ENCODE measurements at regions not wholly inside any gene's neighbourhood (a gene's known extent, or its start where the extent isn't known, plus 50 kb on each side); places are given as distances from the start of the nearest gene placed in this dataset.
A peak's percentile ranks its signal among the peaks of the same experiment; 100 is the strongest.

DNA sequence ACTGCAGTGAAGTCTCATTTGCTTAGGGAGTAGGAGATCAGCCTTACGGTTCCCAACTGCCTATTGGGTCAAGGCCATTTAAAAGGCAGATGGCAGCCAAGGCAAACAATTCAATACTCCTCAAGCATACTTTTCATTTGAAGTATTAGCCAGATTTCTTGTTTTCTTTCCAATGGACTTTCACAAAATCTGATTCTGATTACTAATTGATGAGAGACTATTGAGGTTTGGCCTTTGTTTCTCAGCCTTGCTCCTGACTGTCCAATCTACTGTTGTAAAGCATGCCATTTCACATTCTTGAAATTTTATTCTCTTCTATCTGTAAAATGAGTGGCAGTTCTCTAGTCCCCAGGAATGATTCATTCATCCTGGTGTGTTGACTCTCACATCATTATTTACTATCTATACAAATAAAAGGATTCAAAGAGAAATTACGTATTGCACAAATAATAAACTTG lies 166.2 kb upstream of the TGFBR2 start:
- Histone ChIP-seq H3K27me3 (replicated peaks; ENCODE audit: control insufficient read depth, insufficient read depth, low read length) (no peaks in the 10 kb centered on the region), H3K9me3 (no peaks in the 10 kb centered on the region), H3K4me1 (peaks cover 16% of the 10 kb centered on the region), H3K36me3 (ENCODE audit: control insufficient read depth, insufficient read depth, low read length) (no peaks in the 10 kb centered on the region), H3K4me3 (ENCODE audit: low read depth, low read length) (no peak overlapping the region)
- H3K4me1 Mint-ChIP-seq (ENCODE audit: low read depth, unreplicated experiment) = peaks cover 21% of the 10 kb centered on the region
- no peaks in the 10 kb centered on the region for H3K36me3 Mint-ChIP-seq (ENCODE audit: insufficient read depth, unreplicated experiment)
- TF ChIP-seq, protein P1, sequence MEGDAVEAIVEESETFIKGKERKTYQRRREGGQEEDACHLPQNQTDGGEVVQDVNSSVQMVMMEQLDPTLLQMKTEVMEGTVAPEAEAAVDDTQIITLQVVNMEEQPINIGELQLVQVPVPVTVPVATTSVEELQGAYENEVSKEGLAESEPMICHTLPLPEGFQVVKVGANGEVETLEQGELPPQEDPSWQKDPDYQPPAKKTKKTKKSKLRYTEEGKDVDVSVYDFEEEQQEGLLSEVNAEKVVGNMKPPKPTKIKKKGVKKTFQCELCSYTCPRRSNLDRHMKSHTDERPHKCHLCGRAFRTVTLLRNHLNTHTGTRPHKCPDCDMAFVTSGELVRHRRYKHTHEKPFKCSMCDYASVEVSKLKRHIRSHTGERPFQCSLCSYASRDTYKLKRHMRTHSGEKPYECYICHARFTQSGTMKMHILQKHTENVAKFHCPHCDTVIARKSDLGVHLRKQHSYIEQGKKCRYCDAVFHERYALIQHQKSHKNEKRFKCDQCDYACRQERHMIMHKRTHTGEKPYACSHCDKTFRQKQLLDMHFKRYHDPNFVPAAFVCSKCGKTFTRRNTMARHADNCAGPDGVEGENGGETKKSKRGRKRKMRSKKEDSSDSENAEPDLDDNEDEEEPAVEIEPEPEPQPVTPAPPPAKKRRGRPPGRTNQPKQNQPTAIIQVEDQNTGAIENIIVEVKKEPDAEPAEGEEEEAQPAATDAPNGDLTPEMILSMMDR (IDR thresholded peaks at IDR 0.05; ENCODE audit: insufficient read depth in 1 of 2, low read depth in 1 of 2, low read length in 1 of 2, severe bottlenecking in 1 of 2, unreplicated experiment in 1 of 2) = no peak
- no peak overlapping the region for H3K4me3 Mint-ChIP-seq (ENCODE audit: unreplicated experiment)
- H3K9me3 Mint-ChIP-seq (ENCODE audit: unreplicated experiment) = peaks cover 15% of the 10 kb centered on the region
- no TSS peak for BruUV-seq (replicated peaks)
- H3K27ac Mint-ChIP-seq (ENCODE audit: unreplicated experiment) = no peak overlapping the region
- DNase-seq = peak in 1 of 2 experiments; percentile 15
- intact Hi-C loops (cut with micrococcal nuclease; ENCODE audit: unreplicated experiment) = loop anchor here (1.0 to 10.0 kb wide), 3 partner anchors 181 to 252 kb away; no protein-coding TSS in a partner anchor
- no peaks in the 10 kb centered on the region for H3K27me3 Mint-ChIP-seq (ENCODE audit: insufficient read depth, unreplicated experiment)
- CTCF ChIA-PET = no interaction called here
- POLR2A ChIA-PET = no interaction called here

DNA sequence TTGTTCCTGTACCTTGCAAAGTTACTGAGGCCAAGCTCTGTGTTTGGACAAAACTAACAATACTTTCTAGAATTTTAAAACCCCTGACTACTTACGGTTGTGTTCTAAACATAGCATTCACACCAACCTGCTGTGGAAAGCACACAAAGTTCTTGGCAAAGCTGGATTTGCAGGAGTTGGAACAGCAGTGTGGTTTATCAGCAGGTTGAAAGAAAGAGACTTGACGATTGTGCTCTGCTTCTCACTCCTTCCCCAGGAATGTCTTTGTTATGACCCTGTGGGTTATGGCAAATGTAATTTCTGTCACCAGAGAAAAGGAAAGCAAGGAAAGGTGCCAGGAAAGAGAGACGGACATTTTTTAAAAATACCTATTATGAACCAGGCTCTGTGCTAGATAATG lies 165.5 kb upstream of the TGFBR2 start:
- no peak overlapping the region for H3K4me3 Mint-ChIP-seq (ENCODE audit: unreplicated experiment)
- no TSS peak for BruUV-seq (replicated peaks)

DNA sequence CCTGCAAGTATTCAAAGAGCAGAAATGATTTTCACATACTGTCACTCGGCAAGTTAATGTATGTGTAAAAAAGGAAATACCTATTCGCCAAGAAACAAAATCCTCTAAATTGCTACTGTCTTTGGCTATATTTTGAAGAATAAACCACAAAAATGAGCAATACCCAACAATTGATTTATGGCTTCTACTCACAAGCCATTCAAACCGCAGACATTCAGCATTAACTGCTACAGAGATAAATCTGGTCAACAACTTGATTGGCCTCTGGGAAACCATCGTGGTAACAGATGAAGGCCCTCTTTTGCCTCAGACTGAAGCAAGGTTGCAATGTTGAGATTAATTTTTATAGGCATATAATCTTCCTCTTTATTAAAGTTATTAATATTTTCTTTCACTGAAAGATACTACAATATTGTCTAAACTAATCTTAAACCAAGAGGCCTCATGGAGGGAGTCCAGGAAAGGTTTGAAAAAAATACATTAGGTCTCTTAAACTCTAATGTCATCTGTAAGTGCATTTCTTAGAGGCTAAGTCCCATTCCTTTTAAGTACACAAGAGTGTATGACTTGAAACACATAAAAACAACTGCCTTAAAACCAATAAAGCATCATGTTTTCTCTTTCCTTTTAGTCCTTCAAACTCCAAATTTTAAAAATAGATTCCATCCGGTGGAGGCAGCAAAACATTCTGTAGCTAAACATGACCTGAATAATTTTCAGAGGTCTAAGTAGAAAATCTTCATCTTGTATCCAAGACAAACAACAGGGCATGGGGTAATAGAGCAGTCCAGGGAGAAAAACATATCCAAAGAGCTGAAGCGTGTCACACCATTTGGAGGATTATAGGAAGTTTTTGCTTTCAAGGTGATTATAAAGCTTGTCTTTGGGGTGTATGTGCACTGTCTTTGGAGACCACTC lies 162.4 kb upstream of the TGFBR2 start:
- Histone ChIP-seq H3K27me3 (replicated peaks; ENCODE audit: control insufficient read depth, insufficient read depth, low read length) (no peaks in the 10 kb centered on the region), H3K36me3 (ENCODE audit: control insufficient read depth, insufficient read depth, low read length) (no peaks in the 10 kb centered on the region), H3K9me3 (no peaks in the 10 kb centered on the region), H3K4me3 (ENCODE audit: low read depth, low read length) (no peak overlapping the region), H3K4me1 (peaks cover 16% of the 10 kb centered on the region)
- DNase-seq = no peak
- no peak overlapping the region for H3K4me3 Mint-ChIP-seq (ENCODE audit: unreplicated experiment)
- POLR2A ChIA-PET = no interaction called here
- no TSS peak for BruUV-seq (replicated peaks)
- CTCF ChIA-PET = no interaction called here
- intact Hi-C loops (cut with micrococcal nuclease; ENCODE audit: unreplicated experiment) = loop anchor here (5.0 to 10.0 kb wide), 2 partner anchors 181 to 248 kb away; no protein-coding TSS in a partner anchor
- peaks cover 17% of the 10 kb centered on the region for H3K4me1 Mint-ChIP-seq (ENCODE audit: low read depth, unreplicated experiment)
- TF ChIP-seq, protein P1 (IDR thresholded peaks at IDR 0.05; ENCODE audit: insufficient read depth in 1 of 2, low read depth in 1 of 2, low read length in 1 of 2, severe bottlenecking in 1 of 2, unreplicated experiment in 1 of 2) = no peak
- H3K9me3 Mint-ChIP-seq (ENCODE audit: unreplicated experiment) = peaks cover 15% of the 10 kb centered on the region
- no peaks in the 10 kb centered on the region for H3K36me3 Mint-ChIP-seq (ENCODE audit: insufficient read depth, unreplicated experiment)
- H3K27ac Mint-ChIP-seq (ENCODE audit: unreplicated experiment) = no peak overlapping the region
- H3K27me3 Mint-ChIP-seq (ENCODE audit: insufficient read depth, unreplicated experiment) = no peaks in the 10 kb centered on the region

More for the DNA sequence above, 165.5 kb upstream of the TGFBR2 start:
- H3K36me3 Mint-ChIP-seq (ENCODE audit: insufficient read depth, unreplicated experiment) = no peaks in the 10 kb centered on the region
- Histone ChIP-seq H3K9me3 (no peaks in the 10 kb centered on the region), H3K27me3 (replicated peaks; ENCODE audit: control insufficient read depth, insufficient read depth, low read length) (no peaks in the 10 kb centered on the region), H3K36me3 (ENCODE audit: control insufficient read depth, insufficient read depth, low read length) (no peaks in the 10 kb centered on the region), H3K4me1 (peaks cover 16% of the 10 kb centered on the region), H3K4me3 (ENCODE audit: low read depth, low read length) (no peak overlapping the region)
- DNase-seq = no peak
- no peaks in the 10 kb centered on the region for H3K27me3 Mint-ChIP-seq (ENCODE audit: insufficient read depth, unreplicated experiment)
- CTCF ChIA-PET = no interaction called here
- TF ChIP-seq, protein P1 (IDR thresholded peaks at IDR 0.05; ENCODE audit: insufficient read depth in 1 of 2, low read depth in 1 of 2, low read length in 1 of 2, severe bottlenecking in 1 of 2, unreplicated experiment in 1 of 2) = no peak
- H3K27ac Mint-ChIP-seq (ENCODE audit: unreplicated experiment) = peak overlapping the region; percentile 56
- intact Hi-C loops (cut with micrococcal nuclease; ENCODE audit: unreplicated experiment) = loop anchor here (1.0 to 10.0 kb wide), 3 partner anchors 182 to 251 kb away; no protein-coding TSS in a partner anchor
- POLR2A ChIA-PET = no interaction called here
- peaks cover 21% of the 10 kb centered on the region for H3K4me1 Mint-ChIP-seq (ENCODE audit: low read depth, unreplicated experiment)
- H3K9me3 Mint-ChIP-seq (ENCODE audit: unreplicated experiment) = peaks cover 15% of the 10 kb centered on the region

All from Caco-2 (cell line).